ENCODE measurements at regions not wholly inside any gene's neighbourhood (a gene's known extent, or its start where the extent isn't known, plus 50 kb on each side); places are given as distances from the start of the nearest gene placed in this dataset.

DNA sequence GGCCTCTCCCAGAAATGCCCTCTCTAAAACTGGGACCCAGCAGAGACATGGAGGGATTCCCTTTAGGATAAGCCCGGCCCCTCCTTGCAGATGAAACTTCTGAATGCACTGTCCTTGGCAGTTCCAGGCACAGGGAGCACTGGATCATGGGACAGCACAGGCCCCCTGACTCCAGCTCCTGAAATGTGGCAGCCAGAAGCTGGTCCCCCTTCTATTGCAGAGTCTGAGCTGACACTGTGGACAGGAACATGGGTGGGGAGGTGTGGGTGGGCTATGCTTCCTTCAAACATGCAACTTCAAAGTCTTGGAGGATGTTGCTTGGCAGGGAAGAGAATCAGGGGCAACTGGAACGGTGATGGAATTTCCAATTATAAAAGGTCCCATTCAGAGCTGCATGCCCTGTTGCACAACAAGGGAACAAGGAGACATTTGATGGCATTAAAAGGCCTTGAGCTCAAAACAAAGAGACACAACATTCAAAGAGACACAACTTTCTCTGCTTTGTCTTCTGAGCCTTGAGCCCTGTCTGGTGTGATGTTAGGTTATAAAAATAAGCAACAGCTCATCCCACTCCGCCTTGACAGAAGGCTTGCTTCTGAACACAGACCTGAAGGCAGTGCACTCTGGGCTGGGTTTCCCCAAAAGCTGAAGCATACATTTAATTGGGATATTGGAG lies 239.0 kb downstream of the OSR1 start (continued):
- TF ChIP-seq, protein P1, sequence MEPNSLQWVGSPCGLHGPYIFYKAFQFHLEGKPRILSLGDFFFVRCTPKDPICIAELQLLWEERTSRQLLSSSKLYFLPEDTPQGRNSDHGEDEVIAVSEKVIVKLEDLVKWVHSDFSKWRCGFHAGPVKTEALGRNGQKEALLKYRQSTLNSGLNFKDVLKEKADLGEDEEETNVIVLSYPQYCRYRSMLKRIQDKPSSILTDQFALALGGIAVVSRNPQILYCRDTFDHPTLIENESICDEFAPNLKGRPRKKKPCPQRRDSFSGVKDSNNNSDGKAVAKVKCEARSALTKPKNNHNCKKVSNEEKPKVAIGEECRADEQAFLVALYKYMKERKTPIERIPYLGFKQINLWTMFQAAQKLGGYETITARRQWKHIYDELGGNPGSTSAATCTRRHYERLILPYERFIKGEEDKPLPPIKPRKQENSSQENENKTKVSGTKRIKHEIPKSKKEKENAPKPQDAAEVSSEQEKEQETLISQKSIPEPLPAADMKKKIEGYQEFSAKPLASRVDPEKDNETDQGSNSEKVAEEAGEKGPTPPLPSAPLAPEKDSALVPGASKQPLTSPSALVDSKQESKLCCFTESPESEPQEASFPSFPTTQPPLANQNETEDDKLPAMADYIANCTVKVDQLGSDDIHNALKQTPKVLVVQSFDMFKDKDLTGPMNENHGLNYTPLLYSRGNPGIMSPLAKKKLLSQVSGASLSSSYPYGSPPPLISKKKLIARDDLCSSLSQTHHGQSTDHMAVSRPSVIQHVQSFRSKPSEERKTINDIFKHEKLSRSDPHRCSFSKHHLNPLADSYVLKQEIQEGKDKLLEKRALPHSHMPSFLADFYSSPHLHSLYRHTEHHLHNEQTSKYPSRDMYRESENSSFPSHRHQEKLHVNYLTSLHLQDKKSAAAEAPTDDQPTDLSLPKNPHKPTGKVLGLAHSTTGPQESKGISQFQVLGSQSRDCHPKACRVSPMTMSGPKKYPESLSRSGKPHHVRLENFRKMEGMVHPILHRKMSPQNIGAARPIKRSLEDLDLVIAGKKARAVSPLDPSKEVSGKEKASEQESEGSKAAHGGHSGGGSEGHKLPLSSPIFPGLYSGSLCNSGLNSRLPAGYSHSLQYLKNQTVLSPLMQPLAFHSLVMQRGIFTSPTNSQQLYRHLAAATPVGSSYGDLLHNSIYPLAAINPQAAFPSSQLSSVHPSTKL (CRISPR knock-in tag; IDR thresholded peaks at IDR 0.05): peak; percentile 70; the same call in 1 of the 2 replicates
- TF ChIP-seq SATB2 (CRISPR knock-in tag; IDR thresholded peaks at IDR 0.05) (no peak), DR1 (CRISPR knock-in tag; IDR thresholded peaks at IDR 0.05) (no peak), TOPORS (CRISPR knock-in tag; IDR thresholded peaks at IDR 0.05) (no peak), FLYWCH1 (CRISPR knock-in tag; IDR thresholded peaks at IDR 0.05) (no peak), MTF1 (CRISPR knock-in tag; IDR thresholded peaks at IDR 0.05) (no peak), JDP2 (CRISPR knock-in tag; IDR thresholded peaks at IDR 0.05; ENCODE audit: borderline replicate concordance) (no peak), HMG20A (CRISPR knock-in tag; IDR thresholded peaks at IDR 0.05; ENCODE audit: borderline replicate concordance) (peak; percentile 70), ZNF619 (CRISPR knock-in tag; IDR thresholded peaks at IDR 0.05) (no peak), BCL6 (CRISPR knock-in tag; IDR thresholded peaks at IDR 0.05) (0 out of 2 replicates have a peak, but pooled peaks have one; percentile 22), PAWR (CRISPR knock-in tag; IDR thresholded peaks at IDR 0.05; ENCODE audit: borderline replicate concordance) (no peak), FOXK2 (IDR thresholded peaks at IDR 0.05) (no peak), SOX6 (IDR thresholded peaks at IDR 0.05) (no peak), SOX6 (CRISPR knock-in tag; IDR thresholded peaks at IDR 0.05) (peak; percentile 84), ZNF652 (CRISPR knock-in tag; IDR thresholded peaks at IDR 0.05; ENCODE audit: borderline replicate concordance, low read depth) (no peak), SSRP1 (CRISPR knock-in tag; IDR thresholded peaks at IDR 0.05) (no peak; the same call in 1 of the 2 replicates), ZNF230 (CRISPR knock-in tag; IDR thresholded peaks at IDR 0.05) (no peak), SNRNP70 (IDR thresholded peaks at IDR 0.05; ENCODE audit: low read depth, low read length) (no peak)
- TF ChIP-seq, protein P2, sequence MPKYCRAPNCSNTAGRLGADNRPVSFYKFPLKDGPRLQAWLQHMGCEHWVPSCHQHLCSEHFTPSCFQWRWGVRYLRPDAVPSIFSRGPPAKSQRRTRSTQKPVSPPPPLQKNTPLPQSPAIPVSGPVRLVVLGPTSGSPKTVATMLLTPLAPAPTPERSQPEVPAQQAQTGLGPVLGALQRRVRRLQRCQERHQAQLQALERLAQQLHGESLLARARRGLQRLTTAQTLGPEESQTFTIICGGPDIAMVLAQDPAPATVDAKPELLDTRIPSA (CRISPR knock-in tag; IDR thresholded peaks at IDR 0.05; ENCODE audit: borderline replicate concordance): no peak
- TF ChIP-seq, protein P3, sequence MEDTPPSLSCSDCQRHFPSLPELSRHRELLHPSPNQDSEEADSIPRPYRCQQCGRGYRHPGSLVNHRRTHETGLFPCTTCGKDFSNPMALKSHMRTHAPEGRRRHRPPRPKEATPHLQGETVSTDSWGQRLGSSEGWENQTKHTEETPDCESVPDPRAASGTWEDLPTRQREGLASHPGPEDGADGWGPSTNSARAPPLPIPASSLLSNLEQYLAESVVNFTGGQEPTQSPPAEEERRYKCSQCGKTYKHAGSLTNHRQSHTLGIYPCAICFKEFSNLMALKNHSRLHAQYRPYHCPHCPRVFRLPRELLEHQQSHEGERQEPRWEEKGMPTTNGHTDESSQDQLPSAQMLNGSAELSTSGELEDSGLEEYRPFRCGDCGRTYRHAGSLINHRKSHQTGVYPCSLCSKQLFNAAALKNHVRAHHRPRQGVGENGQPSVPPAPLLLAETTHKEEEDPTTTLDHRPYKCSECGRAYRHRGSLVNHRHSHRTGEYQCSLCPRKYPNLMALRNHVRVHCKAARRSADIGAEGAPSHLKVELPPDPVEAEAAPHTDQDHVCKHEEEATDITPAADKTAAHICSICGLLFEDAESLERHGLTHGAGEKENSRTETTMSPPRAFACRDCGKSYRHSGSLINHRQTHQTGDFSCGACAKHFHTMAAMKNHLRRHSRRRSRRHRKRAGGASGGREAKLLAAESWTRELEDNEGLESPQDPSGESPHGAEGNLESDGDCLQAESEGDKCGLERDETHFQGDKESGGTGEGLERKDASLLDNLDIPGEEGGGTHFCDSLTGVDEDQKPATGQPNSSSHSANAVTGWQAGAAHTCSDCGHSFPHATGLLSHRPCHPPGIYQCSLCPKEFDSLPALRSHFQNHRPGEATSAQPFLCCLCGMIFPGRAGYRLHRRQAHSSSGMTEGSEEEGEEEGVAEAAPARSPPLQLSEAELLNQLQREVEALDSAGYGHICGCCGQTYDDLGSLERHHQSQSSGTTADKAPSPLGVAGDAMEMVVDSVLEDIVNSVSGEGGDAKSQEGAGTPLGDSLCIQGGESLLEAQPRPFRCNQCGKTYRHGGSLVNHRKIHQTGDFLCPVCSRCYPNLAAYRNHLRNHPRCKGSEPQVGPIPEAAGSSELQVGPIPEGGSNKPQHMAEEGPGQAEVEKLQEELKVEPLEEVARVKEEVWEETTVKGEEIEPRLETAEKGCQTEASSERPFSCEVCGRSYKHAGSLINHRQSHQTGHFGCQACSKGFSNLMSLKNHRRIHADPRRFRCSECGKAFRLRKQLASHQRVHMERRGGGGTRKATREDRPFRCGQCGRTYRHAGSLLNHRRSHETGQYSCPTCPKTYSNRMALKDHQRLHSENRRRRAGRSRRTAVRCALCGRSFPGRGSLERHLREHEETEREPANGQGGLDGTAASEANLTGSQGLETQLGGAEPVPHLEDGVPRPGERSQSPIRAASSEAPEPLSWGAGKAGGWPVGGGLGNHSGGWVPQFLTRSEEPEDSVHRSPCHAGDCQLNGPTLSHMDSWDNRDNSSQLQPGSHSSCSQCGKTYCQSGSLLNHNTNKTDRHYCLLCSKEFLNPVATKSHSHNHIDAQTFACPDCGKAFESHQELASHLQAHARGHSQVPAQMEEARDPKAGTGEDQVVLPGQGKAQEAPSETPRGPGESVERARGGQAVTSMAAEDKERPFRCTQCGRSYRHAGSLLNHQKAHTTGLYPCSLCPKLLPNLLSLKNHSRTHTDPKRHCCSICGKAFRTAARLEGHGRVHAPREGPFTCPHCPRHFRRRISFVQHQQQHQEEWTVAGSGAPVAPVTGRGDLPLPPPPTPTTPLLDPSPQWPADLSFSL (CRISPR knock-in tag; IDR thresholded peaks at IDR 0.05): peak; percentile 64; the same call in 1 of the 2 replicates
- TF ChIP-seq, protein P4, sequence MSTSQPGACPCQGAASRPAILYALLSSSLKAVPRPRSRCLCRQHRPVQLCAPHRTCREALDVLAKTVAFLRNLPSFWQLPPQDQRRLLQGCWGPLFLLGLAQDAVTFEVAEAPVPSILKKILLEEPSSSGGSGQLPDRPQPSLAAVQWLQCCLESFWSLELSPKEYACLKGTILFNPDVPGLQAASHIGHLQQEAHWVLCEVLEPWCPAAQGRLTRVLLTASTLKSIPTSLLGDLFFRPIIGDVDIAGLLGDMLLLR (CRISPR knock-in tag; IDR thresholded peaks at IDR 0.05): no peak
